ENCODE measurements at regions not wholly inside any gene's neighbourhood (a gene's known extent, or its start where the extent isn't known, plus 50 kb on each side); places are given as distances from the start of the nearest gene placed in this dataset.

DNA sequence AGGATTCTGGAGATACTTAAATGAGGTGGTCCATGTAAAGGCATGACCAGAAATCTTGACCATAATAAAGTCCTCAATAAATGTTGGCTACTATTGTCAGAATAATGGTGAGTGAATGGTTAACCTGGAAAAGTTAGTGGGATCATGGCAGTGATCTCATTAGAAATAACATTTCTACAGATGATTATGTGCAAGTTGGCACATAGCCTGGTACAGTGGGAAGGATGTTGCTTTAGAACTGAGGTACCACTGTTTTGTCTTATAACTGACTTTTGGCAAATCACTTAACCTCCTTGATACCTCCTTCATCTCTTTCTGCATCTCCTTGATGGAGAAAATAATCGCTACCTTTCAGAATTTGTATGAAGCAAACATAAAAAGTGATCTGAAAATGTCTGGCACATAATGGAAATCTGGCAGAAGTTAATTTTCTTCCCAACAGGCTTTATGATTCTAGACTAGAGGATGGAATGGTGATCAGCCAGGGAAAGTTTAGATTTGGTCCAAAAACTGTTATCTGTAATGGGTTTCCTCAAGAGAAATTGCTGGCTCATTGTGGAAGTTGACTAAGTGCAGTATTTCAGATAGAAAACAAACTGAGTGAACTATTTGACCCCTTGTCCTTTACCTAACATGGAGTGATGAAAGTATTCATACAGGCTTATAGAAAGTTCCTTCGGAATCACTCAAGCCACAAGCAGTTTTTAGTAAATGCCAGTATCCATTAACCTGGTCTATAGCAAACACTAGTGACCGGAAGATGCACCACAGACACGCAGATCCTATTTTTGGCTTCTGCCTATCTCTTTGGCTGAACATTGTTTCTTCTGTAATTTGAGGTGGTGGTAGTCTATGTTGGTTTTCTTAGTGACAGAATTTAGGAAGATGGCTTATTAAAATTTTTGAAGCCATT, 449.6 kb upstream of the TGFBR2 start:
- H3K4me3 ChIP-seq (ENCODE audit: low read depth, low read length), result no peak overlapping the region
- H3K36me3 ChIP-seq (ENCODE audit: control insufficient read depth, insufficient read depth, low read length), result no peaks in the 10 kb centered on the region
- TF ChIP-seq, protein P1, sequence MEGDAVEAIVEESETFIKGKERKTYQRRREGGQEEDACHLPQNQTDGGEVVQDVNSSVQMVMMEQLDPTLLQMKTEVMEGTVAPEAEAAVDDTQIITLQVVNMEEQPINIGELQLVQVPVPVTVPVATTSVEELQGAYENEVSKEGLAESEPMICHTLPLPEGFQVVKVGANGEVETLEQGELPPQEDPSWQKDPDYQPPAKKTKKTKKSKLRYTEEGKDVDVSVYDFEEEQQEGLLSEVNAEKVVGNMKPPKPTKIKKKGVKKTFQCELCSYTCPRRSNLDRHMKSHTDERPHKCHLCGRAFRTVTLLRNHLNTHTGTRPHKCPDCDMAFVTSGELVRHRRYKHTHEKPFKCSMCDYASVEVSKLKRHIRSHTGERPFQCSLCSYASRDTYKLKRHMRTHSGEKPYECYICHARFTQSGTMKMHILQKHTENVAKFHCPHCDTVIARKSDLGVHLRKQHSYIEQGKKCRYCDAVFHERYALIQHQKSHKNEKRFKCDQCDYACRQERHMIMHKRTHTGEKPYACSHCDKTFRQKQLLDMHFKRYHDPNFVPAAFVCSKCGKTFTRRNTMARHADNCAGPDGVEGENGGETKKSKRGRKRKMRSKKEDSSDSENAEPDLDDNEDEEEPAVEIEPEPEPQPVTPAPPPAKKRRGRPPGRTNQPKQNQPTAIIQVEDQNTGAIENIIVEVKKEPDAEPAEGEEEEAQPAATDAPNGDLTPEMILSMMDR (IDR thresholded peaks at IDR 0.05; ENCODE audit: insufficient read depth, low read length, poor library complexity, severe bottlenecking), result no peak
- H3K27me3 ChIP-seq (ENCODE audit: control insufficient read depth, insufficient read depth, low read length), result no peaks in the 10 kb centered on the region
- DNase-seq (ENCODE audit: low read depth), result no peak

DNA sequence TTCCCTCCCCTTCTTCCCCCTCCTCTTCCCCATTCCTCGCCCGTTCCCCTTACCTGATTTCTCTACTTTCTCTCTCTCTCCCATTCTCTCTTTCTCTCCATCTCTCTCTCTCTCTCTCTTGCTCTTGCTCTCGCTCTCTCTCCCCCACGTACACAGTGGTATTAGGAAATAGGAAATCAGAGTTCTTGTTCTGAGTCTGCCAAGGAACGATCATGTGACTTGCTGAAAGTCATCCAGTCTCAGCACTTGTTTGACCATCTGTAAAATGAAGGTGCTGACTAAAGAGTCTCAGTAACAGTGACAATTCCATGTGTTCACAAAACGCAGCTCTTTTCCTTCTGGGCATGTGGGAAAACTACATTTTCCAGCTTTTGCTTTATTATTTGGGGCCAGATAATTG, 445.0 kb upstream of the TGFBR2 start:
- DNase-seq (ENCODE audit: low read depth), result no peak
- Histone ChIP-seq H3K4me3 (ENCODE audit: low read depth, low read length) (no peak overlapping the region), H3K27me3 (ENCODE audit: control insufficient read depth, insufficient read depth, low read length) (no peaks in the 10 kb centered on the region), H3K36me3 (ENCODE audit: control insufficient read depth, insufficient read depth, low read length) (no peaks in the 10 kb centered on the region)
- TF ChIP-seq, protein P1 (IDR thresholded peaks at IDR 0.05; ENCODE audit: insufficient read depth, low read length, poor library complexity, severe bottlenecking), result no peak

DNA sequence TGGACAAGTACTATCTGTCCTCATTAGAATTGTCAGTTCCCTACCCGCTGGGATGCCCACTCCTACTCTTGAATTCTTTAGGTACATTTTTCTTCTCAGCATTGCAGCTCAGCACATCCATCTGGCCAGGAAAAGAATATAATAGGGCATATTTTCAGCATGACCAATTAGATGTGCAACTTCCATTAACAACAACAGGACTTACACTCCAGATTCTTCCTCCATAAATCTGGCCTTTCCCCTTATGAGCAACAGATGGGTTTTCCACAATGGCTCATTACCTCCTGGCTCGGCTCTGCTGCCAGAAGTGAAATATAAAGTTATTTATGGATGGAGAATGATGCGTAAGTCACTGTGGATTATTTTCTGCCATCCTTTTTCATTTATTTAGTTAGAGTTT, 443.8 kb upstream of the TGFBR2 start:
- Histone ChIP-seq H3K4me3 (ENCODE audit: low read depth, low read length) (no peak overlapping the region), H3K27me3 (ENCODE audit: control insufficient read depth, insufficient read depth, low read length) (no peaks in the 10 kb centered on the region), H3K36me3 (ENCODE audit: control insufficient read depth, insufficient read depth, low read length) (no peaks in the 10 kb centered on the region)
- TF ChIP-seq, protein P1 (IDR thresholded peaks at IDR 0.05; ENCODE audit: insufficient read depth, low read length, poor library complexity, severe bottlenecking), result no peak
- peak; percentile 31 for DNase-seq (ENCODE audit: low read depth)

DNA sequence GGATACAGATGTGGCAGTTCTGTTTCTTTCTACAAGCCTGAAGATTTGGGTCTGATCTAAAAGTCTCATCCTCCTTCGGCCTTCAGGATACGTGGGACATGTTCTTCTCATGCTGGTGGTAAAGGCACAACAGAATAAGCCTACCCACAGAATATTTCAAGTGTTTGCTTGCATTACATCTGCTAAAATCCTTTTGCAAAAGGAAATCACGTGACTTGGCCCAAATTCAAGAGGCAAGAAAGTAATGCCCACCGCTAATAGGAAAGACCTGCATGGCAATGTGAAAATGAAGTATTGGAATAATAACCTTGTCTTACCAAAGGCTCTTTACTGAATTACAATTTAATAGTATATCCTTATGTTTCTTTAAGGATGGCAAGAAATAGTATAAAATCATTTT, 439.9 kb upstream of the TGFBR2 start:
- no peaks in the 10 kb centered on the region for H3K27me3 ChIP-seq (ENCODE audit: control insufficient read depth, insufficient read depth, low read length)
- H3K36me3 ChIP-seq (ENCODE audit: control insufficient read depth, insufficient read depth, low read length), result no peaks in the 10 kb centered on the region
- no peak for DNase-seq (ENCODE audit: low read depth)
- no peak overlapping the region for H3K4me3 ChIP-seq (ENCODE audit: low read depth, low read length)
- TF ChIP-seq, protein P1 (IDR thresholded peaks at IDR 0.05; ENCODE audit: insufficient read depth, low read length, poor library complexity, severe bottlenecking), result no peak

DNA sequence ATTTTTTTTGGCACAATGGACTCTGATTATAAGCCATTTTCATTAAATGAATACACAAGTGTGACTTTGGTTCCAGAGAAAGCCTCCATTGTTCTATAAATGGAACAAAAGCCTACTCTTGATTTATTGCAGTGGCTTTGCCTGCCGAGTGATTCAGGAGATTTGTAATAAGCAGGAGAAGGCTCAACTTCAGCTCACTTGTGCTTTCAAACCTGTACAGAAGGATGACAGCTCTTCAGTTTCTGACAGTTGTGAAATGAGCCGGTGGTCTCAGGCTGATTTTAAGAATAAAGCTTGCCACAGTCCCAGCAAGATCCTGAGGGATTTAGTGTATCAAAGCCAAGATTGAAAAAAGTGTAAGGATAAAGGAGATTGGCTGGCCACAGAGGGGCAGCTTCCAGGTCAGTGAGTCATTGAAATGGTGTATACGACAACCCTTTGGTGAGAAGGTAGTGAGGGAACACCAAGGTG, 438.8 kb upstream of the TGFBR2 start:
- no peak for DNase-seq (ENCODE audit: low read depth)
- TF ChIP-seq, protein P1 (IDR thresholded peaks at IDR 0.05; ENCODE audit: insufficient read depth, low read length, poor library complexity, severe bottlenecking), result no peak
- H3K4me3 ChIP-seq (ENCODE audit: low read depth, low read length), result no peak overlapping the region

More for the DNA sequence above, 438.8 kb upstream of the TGFBR2 start:
- H3K27me3 ChIP-seq (ENCODE audit: control insufficient read depth, insufficient read depth, low read length), result no peaks in the 10 kb centered on the region
- no peaks in the 10 kb centered on the region for H3K36me3 ChIP-seq (ENCODE audit: control insufficient read depth, insufficient read depth, low read length)
